Left renal pelvis (tissue), 4 donors: ENCODE measurements at regions not wholly inside any gene's neighbourhood (a gene's known extent, or its start where the extent isn't known, plus 50 kb on each side); places are given as distances from the start of the nearest gene placed in this dataset.
"Not testable (repeated sequence)": the region's sequence is repeated elsewhere in the genome, so short reads cannot be mapped to it uniquely, and the experiment has no call there.

Experiments used
- DNase-seq, 4 donors: peaks; one replicate each; pipeline ENCODE4 v3.0.0-alpha.2; 2013; ENCODE audit warnings: low read depth in 4 of 4, low spot score in 3 of 4

GRCh38 chrX:107296184-107296583, 89.8 kb downstream of the DNAAF6 start:
- not testable (repeated sequence) for DNase-seq

- no peak for DNase-seq
Observed at GRCh38 chrX:107298276-107298675, 91.9 kb downstream of the DNAAF6 start.

GRCh38 chrX:107301253-107301652, 94.8 kb downstream of the DNAAF6 start:
- no peak for DNase-seq

- no peak for DNase-seq
Observed at GRCh38 chrX:107304141-107304540, 97.7 kb downstream of the DNAAF6 start.

- no peak for DNase-seq
Observed at GRCh38 chrX:107323786-107324492, 117.5 kb downstream of the DNAAF6 start.

GRCh38 chrX:107324493-107325310, 118.3 kb downstream of the DNAAF6 start:
- DNase-seq: peak in 3 of 4 donors; percentile 8 to 30 (median 22)

- no peak for DNase-seq
Observed at GRCh38 chrX:107325467-107325866, 119.1 kb downstream of the DNAAF6 start.

- no peak for DNase-seq
Observed at GRCh38 chrX:107348051-107348450, 101.4 kb upstream of the FRMPD3 start.

- DNase-seq: no peak
Observed at GRCh38 chrX:107348990-107349389, 100.5 kb upstream of the FRMPD3 start.

GRCh38 chrX:107355533-107355932, 93.9 kb upstream of the FRMPD3 start:
- no peak for DNase-seq

- no peak for DNase-seq
Observed at GRCh38 chrX:107360788-107361360, 88.6 kb upstream of the FRMPD3 start.

GRCh38 chrX:107370185-107370584, 79.3 kb upstream of the FRMPD3 start:
- not testable (repeated sequence) for DNase-seq

- no peak for DNase-seq
Observed at GRCh38 chrX:107374132-107374531, 75.3 kb upstream of the FRMPD3 start.

- DNase-seq: no peak
Observed at GRCh38 chrX:107374831-107375230, 74.6 kb upstream of the FRMPD3 start.

- not testable (repeated sequence) for DNase-seq
Observed at GRCh38 chrX:107376186-107376585, 73.3 kb upstream of the FRMPD3 start.

GRCh38 chrX:107384397-107385105, 64.9 kb upstream of the FRMPD3 start:
- no peak for DNase-seq

GRCh38 chrX:107389726-107390125, 59.7 kb upstream of the FRMPD3 start:
- DNase-seq: no peak

- DNase-seq: not testable (repeated sequence)
Observed at GRCh38 chrX:107393656-107394055, 55.8 kb upstream of the FRMPD3 start.

- DNase-seq: no peak
Observed at GRCh38 chrX:107396235-107396634, 53.2 kb upstream of the FRMPD3 start.

GRCh38 chrX:107396783-107397182, 52.7 kb upstream of the FRMPD3 start:
- no peak for DNase-seq

- DNase-seq: no peak
Observed at GRCh38 chrX:107398115-107398514, 51.3 kb upstream of the FRMPD3 start.
